RWPE1 (cell line): ENCODE measurements at regions not wholly inside any gene's neighbourhood (a gene's known extent, or its start where the extent isn't known, plus 50 kb on each side); places are given as distances from the start of the nearest gene placed in this dataset.

Experiments
- CTCF ChIA-PET: fragments of 350-600 bp; sonication (Branson Sonifier 250); formaldehyde crosslinking; extraction: SDS; loops from one replicate; lab custom pipeline; 2021; lab: Yijun Ruan, JAX
- POLR2A ChIA-PET: fragments of 400-600 bp; formaldehyde crosslinking; extraction: SDS; loops from one replicate; lab custom pipeline; 2020; ENCODE audit warnings: antibody characterized with exemption; ENCODE audit not compliant: low non-redundant PET; lab: Yijun Ruan, JAX
- DNase-seq: peaks from one replicate; pipeline ENCODE4 v3.0.0; 2012; ENCODE audit warnings: low spot score
- H3K27ac ChIP-seq: fragments of 450-650 bp; 2 replicates; pipeline ENCODE4 v1.5.1; 2017
- CTCF ChIP-seq: fragments of 450-650 bp; conservative IDR thresholded peaks from 2 replicates; pipeline ENCODE4 v1.5.1; 2017; ENCODE audit warnings: low read depth, mild to moderate bottlenecking

- DNase-seq: no peak
- no peak for TF ChIP-seq CTCF
- ChIA-PET CTCF (interaction anchor here (0.8 kb wide), 1 partner anchor 838 kb away, joined by 4 read pairs; no protein-coding TSS in a partner anchor), POLR2A (no interaction called here)
- H3K27ac ChIP-seq: no peak overlapping the region
Observed at GRCh38 chr4:164193676-164194075, 560.3 kb upstream of the SMIM31 start.

GRCh38 chr4:164197556-164197955 lies 556.4 kb upstream of the SMIM31 start:
- TF ChIP-seq CTCF: no peak
- CTCF ChIA-PET: no interaction called here
- no peak for DNase-seq
- H3K27ac ChIP-seq: no peak overlapping the region
- POLR2A ChIA-PET: no interaction called here

GRCh38 chr4:164203476-164203875 lies 550.5 kb upstream of the SMIM31 start:
- CTCF ChIA-PET: no interaction called here
- no peak for DNase-seq
- POLR2A ChIA-PET: no interaction called here
- H3K27ac ChIP-seq: no peak overlapping the region
- TF ChIP-seq CTCF: no peak

GRCh38 chr4:164204434-164204833 lies 549.5 kb upstream of the SMIM31 start:
- no peak for TF ChIP-seq CTCF
- no peak overlapping the region for H3K27ac ChIP-seq
- ChIA-PET POLR2A (no interaction called here), CTCF (no interaction called here)
- peak; percentile 62 for DNase-seq

- POLR2A ChIA-PET: no interaction called here
- H3K27ac ChIP-seq: no peak overlapping the region
- TF ChIP-seq CTCF: no peak
- no peak for DNase-seq
- CTCF ChIA-PET: interaction anchor here (0.7 kb wide), 1 partner anchor 267 kb away, joined by 4 read pairs; no protein-coding TSS in a partner anchor
Observed at GRCh38 chr4:164207460-164207859, 546.5 kb upstream of the SMIM31 start.

- no peak for TF ChIP-seq CTCF
- CTCF ChIA-PET: no interaction called here
- POLR2A ChIA-PET: no interaction called here
- DNase-seq: no peak
- H3K27ac ChIP-seq: no peak overlapping the region
Observed at GRCh38 chr4:164210377-164210776, 543.6 kb upstream of the SMIM31 start.

- TF ChIP-seq CTCF: no peak
- ChIA-PET POLR2A (no interaction called here), CTCF (no interaction called here)
- H3K27ac ChIP-seq: no peak overlapping the region
- DNase-seq: peak; percentile 57
Observed at GRCh38 chr4:164212134-164212533, 541.8 kb upstream of the SMIM31 start.
